Right lobe of liver (tissue), 4 donors: ENCODE measurements at regions not wholly inside any gene's neighbourhood (a gene's known extent, or its start where the extent isn't known, plus 50 kb on each side); places are given as distances from the start of the nearest gene placed in this dataset.

Experiments
- CTCF ChIP-seq, 4 donors: fragments of 200-600 bp in 3 of 4; fragments of 450-650 bp in 1 of 4; IDR thresholded peaks; one replicate each; pipeline versions ENCODE4 v1.5.1 to v1.8.0; 2016 to 2022; ENCODE audit warnings: antibody characterized with exemption in 4 of 4, mild to moderate bottlenecking in 2 of 4
- POLR2A ChIP-seq: fragments of 450-650 bp; IDR thresholded peaks from one replicate; pipeline ENCODE4 v1.6.1; 2017; ENCODE audit warnings: antibody characterized with exemption, mild to moderate bottlenecking
- donor health status: DM: no; HTN: no; CAD: no.
- donor health status: DM: no; HTN: no; CAD: no.
- donor health status: DM: no; HTN: yes; CAD: no.

- TF ChIP-seq CTCF (IDR thresholded peaks at IDR 0.05) (no peak), POLR2A (no peak)
Observed at GRCh38 chr12:63086149-63086915, 64.7 kb downstream of the AVPR1A start.
